ENCODE measurements at regions not wholly inside any gene's neighbourhood (a gene's known extent, or its start where the extent isn't known, plus 50 kb on each side); places are given as distances from the start of the nearest gene placed in this dataset.

GRCh38 chr2:42979870-42980763 is 187.7 kb upstream of the HAAO start (continued):
- TF ChIP-seq NR2C2 (IDR thresholded peaks at IDR 0.05; ENCODE audit: borderline replicate concordance, control insufficient read depth, insufficient read length, low read depth) (no peak), FOS (IDR thresholded peaks at IDR 0.05; ENCODE audit: borderline replicate concordance, extremely low read depth, insufficient read length) (no peak), GATAD2B (conservative IDR thresholded peaks at IDR 0.05; ENCODE audit: low read depth) (no peak), PML (IDR thresholded peaks at IDR 0.05; ENCODE audit: low read length) (no peak), ZNF384 (IDR thresholded peaks at IDR 0.05; ENCODE audit: borderline replicate concordance, low read depth, low read length) (no peak), MEF2B (IDR thresholded peaks at IDR 0.05; ENCODE audit: partially characterized antibody, poor library complexity, severe bottlenecking) (no peak), ESRRA (IDR thresholded peaks at IDR 0.05; ENCODE audit: low read length) (no peak), TCF3 (IDR thresholded peaks at IDR 0.05; ENCODE audit: borderline replicate concordance, insufficient read depth, low read depth, low read length) (no peak), KAT2A (conservative IDR thresholded peaks at IDR 0.05; ENCODE audit: control insufficient read depth, low read depth, low read length) (no peak)
- TF ChIP-seq, protein P1, sequence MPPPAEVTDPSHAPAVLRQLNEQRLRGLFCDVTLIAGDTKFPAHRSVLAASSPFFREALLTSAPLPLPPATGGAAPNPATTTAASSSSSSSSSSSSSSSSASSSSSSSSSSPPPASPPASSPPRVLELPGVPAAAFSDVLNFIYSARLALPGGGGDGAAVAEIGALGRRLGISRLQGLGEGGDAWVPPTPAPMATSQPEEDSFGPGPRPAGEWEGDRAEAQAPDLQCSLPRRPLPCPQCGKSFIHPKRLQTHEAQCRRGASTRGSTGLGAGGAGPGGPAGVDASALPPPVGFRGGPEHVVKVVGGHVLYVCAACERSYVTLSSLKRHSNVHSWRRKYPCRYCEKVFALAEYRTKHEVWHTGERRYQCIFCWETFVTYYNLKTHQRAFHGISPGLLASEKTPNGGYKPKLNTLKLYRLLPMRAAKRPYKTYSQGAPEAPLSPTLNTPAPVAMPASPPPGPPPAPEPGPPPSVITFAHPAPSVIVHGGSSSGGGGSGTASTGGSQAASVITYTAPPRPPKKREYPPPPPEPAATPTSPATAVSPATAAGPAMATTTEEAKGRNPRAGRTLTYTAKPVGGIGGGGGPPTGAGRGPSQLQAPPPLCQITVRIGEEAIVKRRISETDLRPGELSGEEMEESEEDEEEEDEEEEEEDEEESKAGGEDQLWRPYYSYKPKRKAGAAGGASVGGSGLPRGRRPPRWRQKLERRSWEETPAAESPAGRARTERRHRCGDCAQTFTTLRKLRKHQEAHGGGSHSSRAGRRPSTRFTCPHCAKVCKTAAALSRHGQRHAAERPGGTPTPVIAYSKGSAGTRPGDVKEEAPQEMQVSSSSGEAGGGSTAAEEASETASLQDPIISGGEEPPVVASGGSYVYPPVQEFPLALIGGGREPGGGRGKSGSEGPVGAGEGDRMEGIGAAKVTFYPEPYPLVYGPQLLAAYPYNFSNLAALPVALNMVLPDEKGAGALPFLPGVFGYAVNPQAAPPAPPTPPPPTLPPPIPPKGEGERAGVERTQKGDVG (CRISPR knock-in tag; IDR thresholded peaks at IDR 0.05) = no peak
